HG03378 (cell line): ENCODE measurements at regions not wholly inside any gene's neighbourhood (a gene's known extent, or its start where the extent isn't known, plus 50 kb on each side); places are given as distances from the start of the nearest gene placed in this dataset.
A peak's percentile ranks its signal among the peaks of the same experiment; 100 is the strongest.
"Not testable (repeated sequence)": the region's sequence is repeated elsewhere in the genome, so short reads cannot be mapped to it uniquely, and the experiment has no call there.

Experiments used
- ATAC-seq: cut with Tn5 transposase; IDR thresholded peaks from one replicate; pipeline ENCODE4 v1.9.1; 2021; ENCODE audit warnings: mild to moderate bottlenecking, moderate library complexity; ENCODE audit not compliant: unreplicated experiment

DNA sequence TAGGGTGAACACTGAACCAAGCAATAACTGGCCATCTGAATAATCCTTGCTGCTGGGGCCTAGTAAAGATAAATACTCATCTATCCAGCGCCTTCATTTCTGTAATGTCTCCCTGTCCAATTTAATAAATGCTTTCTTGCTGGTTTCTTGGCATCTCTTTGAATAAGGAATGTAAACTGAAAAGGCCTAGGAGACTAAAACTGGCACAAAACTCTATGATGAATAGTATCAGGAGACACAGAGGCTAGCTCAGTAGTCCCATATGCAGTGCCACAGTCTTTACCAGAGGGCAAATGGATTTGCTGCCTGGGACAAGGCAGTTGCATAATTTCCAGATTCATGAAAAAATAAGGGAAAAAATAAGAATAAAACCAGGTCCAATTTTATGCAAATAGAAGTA lies 324.4 kb downstream of the CENPW start:
- no peak for ATAC-seq

DNA sequence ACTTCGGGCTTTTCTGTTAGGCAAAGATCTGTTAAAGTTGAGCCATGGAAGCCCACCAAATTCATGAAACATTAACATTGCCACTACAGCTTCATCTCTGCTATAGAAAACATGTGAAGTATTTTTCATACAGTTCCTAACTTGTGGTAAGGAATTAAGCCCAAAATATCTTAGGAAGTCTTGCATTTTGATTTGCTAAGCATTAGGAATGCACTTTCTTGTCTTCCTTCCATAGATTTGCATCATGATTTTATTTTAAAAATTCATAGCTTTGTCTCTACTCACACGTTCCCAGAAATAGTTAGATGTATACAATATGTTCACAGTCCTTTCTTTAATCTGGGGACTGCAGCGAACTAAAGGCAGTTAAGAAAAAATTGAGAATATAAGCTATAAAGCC lies 325.6 kb downstream of the CENPW start:
- no peak for ATAC-seq

DNA sequence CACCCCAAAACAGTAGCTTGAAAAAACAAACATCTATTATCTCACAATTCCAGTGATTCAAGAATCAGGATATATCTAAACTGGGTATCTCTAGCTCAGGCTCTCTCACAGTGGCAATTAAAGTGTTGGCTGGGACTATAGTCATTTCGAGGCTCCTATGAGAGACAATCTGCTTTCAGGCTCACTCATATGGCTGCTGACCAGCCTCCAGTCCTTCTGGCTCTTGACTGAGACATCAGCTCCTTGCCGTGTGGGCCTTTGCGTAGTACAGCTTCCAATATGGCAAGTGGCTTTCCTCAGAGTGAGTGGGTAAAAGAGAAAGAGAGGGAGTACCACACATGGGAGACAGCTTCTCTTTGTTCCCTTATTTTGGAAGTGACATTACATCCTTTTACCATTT lies 327.2 kb downstream of the CENPW start:
- ATAC-seq: no peak

DNA sequence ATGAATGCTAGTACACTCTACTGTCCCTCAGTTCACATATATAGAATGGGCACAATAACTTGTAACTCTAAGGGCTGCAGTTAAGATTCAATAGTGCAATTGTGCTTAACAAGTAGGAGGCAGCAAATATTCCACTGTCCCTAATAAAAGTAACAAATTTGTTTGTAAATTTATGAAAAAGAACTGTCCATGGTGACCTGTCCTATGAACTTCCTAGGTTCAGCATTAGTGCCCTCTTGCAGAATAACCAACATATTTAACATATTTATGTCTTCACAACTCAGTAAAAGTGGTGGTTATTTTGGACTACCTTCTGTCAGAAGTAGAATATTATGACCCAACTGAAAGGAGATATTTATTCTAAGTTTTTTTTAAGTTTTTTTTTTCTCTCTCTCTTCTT lies 327.8 kb downstream of the CENPW start:
- ATAC-seq: no peak

DNA sequence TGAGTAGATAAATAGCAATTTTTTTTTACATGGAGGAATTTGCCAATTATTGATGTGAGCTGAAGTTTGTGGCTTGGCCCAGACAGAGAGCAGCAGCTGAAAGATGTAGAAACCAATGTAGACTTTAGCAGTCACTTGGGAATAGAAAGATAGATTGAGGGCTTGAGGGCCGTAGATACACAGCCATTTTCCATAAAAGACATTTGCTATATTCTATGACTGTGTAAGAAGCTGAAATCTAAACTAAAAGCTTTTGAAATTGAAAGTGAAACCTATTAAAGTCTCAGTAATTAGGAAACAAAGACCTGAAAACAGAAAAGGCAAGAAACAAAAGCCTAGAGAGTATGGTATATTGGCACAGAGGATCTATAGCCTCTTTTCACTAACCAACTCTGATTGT lies 332.7 kb downstream of the CENPW start:
- peak; percentile 88 for ATAC-seq

DNA sequence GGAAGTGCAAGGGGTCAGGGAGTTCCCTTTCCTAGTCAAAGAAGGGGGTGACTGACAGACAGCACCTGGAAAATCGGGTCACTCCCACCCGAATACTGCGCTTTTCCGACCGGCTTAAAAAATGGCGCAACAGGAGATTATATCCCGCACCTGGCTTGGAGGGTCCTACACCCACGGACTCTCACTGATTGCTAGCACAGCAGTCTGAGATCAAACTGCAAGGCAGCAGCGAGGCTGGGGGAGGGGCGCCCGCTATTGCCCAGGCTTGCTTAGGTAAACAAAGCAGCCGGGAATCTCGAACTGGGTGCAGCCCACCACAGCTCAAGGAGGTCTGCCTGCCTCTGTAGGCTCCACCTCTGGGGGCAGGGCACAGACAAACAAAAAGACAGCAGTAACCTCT lies 333.8 kb downstream of the CENPW start:
- ATAC-seq: not testable (repeated sequence)

DNA sequence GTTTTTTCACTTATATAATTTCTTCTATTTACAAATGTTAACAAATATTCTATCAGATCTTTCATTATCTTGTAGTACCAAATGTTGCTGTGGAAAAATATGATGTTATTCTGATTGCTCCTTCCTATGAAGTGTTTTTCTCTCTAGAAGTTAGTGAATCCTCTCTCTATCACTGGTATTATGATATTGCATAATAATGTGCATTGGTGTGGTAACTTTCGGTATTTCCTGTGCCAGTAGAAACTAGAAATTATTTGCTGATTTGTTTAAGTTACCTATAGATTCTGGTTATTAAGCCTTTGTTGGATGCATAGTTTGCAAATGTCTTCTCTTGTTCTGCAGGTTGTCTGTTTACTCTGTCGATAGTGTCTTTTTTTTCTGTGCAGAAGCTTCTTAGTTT lies 342.5 kb downstream of the CENPW start:
- no peak for ATAC-seq

DNA sequence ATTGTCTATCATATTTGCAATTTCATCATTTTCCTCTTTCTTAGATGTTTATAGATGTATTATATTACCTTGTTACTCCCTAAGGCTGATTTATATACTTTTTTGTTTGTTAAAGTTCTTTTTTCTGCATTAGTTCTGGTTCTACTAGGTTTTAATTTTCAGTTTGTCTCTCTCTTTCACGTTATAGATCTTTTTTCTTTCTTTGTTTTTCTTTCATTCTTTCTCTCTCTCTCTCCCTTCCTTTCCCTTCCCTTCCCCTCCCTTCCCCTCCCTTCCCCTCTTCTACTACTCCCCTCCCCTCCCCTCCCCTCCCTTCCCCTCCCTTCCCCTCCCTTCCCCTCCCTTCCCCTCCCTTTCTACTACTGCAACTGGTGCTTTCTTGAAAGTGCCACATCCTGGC lies 345.3 kb downstream of the CENPW start:
- ATAC-seq: no peak

DNA sequence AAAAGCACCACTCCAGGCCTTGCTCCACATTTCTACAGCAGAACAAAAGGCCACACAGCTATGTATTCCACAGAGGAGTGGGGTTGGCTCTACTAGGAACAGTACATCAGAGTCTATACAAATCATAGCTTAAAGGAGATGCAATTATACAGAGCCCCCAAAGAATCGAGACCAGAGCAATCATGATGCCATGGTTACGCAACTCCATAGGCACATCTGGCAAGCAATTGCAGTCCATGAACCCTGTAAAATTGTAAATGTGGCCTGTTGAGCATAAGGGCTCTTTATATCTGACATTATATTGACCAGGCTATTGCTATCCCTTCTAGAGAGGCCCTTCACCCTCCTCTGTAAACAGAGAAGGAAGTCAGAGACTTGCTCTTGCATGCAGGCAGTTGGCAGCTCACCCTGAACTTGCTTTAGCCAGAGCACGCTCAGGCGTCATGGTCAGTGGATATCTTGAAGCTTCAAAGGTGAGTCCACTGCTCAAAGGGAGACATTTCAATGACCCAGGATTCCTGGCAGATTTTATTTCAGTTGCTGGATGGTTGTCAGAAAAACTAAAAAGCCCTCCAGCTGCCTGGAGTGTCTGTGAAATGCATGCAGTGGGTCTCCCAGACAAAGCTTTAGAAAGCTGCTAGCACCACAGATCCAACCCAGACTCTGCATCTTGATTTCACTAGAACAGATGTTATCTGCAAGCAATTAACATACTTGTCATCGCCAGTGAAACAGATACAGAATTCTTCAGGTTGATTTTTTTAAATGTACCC lies 357.2 kb downstream of the CENPW start:
- no peak for ATAC-seq

DNA sequence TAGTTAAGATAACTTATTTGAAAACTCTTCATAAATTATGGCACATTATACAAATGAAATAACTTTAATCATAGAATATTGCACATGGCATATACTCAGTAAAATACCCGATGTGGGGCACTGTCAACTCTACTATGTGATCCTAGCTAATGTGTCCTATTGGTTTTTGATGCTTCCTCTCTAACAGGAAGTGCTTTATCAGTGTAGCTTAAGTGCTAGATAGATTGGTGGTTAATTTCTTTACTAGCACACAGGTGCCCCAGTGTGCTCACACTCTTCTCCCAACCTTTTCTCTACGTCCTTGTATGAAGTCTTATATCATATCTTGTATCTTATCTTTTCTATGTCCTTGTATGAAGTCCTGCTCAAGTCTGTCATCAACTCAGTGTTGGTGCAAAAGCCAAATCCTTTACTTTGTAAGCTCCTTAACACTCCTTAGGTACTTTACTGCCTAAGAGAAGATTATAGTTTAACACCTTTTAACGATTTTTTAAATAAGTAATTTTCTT lies 358.9 kb downstream of the CENPW start:
- no peak for ATAC-seq

DNA sequence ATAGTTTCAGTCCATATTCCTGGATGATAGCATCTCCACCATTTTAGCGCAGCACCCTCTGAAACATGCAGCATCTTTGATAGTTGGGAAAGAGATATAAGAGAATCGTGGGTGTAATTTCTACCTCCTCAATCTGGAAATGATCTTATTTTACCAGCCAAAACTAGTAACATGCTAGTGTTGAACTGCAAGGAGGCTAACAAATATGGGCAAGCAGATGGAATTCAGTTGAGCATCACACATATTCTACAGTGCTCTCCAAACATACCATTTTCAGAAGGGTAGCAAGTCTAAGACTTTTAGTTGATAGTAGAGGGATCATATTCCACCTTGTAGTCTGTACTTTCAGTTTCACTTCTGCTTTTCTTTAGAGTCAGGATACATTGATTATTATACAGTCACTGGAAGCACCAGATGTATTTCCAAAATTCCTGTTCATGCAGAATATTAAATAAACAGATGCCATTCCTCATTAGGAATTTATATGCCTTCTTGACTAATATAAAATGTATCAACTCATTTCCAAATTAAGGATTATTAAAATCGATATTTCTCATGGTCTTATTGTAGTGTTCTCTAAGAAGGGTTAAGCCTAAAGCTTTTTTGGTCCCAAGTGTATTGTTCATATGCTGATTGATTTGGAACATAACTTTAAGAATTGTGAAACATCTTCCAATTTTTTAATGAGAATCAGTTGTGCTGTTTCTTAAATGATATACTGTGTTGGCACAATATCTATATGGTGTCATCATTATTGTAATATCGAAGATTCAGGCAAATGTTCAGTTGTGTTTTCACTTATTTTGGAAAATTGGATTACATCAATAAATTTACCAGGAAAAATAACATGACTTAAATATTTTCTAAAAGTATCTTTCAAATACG lies 362.0 kb downstream of the CENPW start:
- no peak for ATAC-seq

DNA sequence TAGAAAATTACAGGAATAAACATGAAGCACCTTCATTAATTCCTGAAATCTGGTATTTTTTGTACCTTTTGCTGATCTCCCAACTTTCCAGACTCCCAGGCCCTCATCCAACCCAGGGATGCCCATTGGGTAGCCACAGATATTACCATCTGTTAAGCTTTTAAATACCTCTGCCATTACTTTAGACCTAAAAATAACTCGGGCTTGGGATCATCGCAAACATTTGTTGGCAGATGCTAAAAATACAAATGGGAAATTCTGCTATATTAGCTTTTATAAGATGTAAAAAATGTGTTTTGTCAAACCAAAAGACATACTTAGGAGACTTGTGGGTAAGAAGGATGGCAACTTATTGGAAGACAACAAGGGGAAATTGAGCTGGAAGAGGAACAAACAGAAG lies 376.1 kb downstream of the CENPW start:
- no peak for ATAC-seq

DNA sequence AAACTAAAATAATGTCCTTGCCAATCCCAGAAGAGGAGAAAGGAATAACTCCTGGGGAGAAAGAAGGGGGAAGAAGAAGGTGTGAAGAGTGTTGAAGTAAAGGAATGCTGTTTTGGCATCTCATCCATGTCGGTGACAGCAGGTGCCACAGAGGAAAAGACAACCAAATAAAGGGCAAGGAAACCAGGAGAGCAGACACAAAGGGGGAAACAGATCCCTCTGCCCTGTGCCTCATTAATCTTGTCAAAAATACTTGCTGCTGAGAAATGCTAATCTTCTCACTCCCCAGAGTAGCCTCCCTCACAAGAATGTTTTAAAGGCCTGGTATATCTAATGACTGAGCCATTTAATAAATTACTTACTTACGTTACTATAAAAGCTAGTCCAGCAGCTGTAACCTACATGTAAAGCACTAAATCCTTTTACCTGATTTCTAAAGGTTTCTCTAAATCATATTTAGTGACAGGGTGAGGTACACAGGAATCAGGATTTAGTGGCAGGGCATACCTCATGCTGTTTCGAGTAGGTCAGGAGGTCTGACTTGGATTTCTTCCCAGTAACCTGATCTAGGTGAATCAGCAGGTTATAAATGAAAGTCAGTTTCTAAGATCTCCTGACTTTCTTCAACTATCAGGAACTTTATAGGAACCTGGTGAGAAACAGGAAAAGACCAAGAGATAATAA lies 377.1 kb downstream of the CENPW start:
- no peak for ATAC-seq

DNA sequence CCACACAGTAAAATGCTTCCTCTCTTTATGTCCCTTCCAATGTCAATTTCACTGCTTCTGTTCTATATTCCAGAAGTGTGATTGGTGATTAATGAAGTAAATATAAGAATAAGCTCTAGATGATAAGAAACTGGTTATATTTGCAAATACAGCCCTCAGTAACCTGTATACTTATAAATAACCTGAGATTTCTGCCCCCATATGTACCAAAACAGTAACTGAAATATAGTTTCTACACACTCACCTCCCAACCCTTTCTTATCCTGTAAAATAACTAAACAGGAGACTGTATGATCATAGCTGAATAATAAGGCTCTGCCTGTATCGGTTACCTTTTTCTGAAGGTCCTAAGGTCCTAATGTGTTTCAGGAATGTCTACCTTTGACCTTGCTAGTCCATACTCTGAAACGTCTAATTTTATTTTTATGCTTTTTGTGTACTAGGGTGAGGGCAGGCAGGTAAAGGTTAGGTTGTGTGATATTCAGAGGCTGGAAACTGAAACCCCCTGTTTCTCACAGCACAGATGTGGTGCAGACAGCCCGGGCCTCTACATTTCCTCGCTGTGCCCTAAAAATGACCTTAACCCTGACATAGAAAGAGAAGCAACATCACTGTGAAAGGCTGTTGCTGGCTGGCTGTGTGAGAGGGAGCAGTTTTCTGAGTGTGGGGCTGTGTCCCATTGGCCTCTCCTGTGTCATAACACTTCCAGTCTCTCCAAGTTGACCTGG lies 378.8 kb downstream of the CENPW start:
- peak; percentile 68 for ATAC-seq

DNA sequence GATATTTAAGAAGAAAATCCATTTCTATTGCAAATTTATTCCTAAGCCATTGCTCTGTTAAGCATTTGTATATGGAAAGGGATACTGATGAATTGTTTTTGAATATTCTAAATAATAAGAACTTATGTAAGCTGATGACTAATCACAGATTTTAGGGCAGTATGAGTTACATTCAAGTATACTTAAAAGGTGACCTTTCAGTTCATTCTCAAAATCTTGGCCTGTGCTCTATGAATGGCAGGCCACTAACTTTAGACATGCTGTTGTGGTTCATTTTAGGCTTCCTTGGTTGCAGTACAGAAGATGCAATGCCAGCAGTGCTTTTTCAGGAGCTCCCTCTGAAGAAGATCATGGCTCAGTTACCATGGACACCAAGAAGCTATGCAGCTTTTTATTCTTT lies 380.4 kb downstream of the CENPW start:
- ATAC-seq: no peak

DNA sequence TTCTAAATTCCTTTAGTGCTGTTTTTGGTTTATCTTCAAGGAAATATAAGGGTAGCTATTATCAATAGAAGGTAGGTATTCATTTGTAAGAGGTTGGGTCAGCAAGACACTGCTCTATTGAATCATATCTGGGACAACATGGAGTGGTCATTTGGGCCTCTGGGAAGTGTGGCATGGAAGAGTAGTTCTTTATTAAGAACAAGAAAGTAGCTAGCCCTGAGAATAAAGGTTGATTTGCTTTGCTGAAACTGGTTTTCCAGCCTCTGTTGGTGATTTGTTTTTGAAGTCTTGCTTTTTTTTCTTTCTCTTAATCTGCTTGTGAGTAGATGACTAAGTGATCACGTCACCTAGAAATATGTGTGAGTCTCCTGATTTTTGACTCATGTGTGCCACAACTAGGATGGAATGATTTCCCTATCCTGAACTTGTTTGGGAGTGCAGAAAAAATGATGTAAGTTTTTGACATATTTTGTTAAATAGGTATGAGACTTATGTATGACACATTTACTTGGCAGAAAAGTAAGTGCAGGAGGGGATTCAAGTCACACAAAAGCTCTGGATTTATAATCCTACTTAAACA lies 381.8 kb downstream of the CENPW start:
- no peak for ATAC-seq

DNA sequence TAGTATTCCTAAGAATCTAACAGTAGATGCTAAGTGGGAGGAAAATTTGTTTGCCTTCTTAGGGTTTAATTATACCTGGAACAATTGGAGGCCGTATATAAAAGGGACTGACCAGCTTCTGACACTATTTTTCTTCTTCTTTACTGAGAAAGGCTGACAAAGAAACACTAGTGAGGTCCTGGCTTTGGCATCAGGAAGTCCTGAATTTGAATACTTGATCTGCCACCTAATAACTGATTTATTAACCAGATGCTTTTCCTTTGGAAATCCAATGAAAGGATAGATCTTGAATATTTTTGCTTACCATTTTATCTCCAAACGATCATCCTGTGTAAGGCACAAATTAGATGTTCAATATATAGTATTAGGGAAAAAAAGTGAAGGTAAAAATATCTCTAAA lies 382.5 kb downstream of the CENPW start:
- ATAC-seq: no peak

DNA sequence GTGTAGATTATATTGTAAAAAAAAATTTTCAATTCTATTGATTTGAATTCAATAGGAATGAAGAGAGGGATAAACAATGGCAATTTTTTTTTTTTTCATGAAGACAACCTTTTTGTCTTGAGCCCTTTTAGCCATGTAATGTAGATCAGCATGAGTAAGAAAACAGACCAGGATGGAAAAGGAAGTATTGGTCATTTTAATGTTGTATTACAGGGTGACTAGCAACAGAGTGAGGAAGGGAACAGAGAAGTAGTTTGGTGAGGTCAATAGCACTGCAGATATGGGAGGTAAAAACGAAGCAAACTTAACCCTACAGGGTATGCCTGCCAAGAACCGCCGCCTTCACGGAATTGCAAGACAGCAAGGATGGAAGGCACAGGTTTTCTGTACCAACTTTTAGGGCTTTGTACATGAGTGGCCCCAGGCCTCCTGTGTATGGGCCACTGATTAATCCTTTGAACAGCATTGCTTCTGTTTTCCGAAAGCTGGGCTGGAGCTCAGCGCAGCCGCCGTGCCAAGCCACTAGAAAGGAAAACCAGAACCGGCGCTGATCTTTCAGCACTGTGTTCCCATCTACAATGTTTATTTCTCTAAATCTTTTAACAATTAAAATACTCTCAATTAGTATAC lies 383.7 kb downstream of the CENPW start:
- ATAC-seq: no peak

DNA sequence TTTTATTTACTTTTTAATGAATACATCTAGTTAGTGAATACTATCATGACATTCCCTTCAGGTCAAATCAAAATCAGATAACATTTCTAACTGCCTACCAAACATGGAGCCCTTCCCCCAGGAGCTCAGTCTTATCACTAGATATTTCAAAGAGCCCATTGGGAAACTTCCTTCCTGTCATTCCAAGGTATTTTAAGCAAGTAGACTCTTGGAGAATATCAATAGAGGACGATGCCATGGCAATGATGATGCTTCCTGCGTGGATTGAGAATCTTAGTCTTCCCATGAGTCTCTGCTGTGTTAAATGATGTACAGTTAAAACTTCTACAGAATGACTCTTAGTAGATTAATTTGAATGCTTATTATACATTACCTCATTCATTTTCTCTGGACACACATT lies 384.9 kb downstream of the CENPW start:
- no peak for ATAC-seq

DNA sequence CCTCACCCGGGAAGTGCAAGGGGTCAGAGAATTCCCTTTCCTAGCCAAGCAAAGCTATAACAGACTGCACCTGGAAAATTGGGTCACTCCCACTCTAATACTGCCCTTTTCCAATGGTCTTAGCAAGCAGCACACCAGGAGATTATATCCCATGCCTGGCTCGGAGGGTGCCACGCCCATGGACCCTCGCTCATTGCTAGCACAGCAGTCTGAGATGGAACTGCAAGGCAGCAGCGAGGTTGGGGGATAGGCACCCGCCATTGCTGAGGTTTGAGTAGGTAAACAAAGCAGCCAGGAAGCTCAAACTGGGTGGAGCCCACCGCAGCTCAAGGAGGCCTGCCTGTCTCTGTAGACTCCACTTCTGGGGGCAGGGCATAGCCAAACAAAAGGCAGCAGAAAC lies 386.5 kb downstream of the CENPW start:
- not testable (repeated sequence) for ATAC-seq
